Endothelial cell of umbilical vein (primary cell): ENCODE measurements at regions not wholly inside any gene's neighbourhood (a gene's known extent, or its start where the extent isn't known, plus 50 kb on each side); places are given as distances from the start of the nearest gene placed in this dataset.

ENCODE experiments used
- POLR2A ChIP-seq: IDR thresholded peaks from 2 replicates; pipeline ENCODE4 v1.6.1; 2012; ENCODE audit warnings: low read depth, mild to moderate bottlenecking, control low read depth, low read length
- POLR2AphosphoS5 ChIP-seq: IDR thresholded peaks from 2 replicates; pipeline ENCODE4 v1.6.1; 2012; ENCODE audit warnings: low read depth, mild to moderate bottlenecking, control low read depth, low read length, moderate library complexity; ENCODE audit not compliant: insufficient read depth
- TF ChIP-seq, protein P1 (sequence below), 2 donors: IDR thresholded peaks; 1 replicate in 1 of 2; 2 replicates in 1 of 2; pipeline ENCODE4 v1.5.1; 2011; ENCODE audit warnings: low read length in 2 of 2, mild to moderate bottlenecking in 2 of 2, moderate library complexity in 2 of 2, control low read depth in 1 of 2, inconsistent platforms in 1 of 2, low read depth in 1 of 2; ENCODE audit not compliant: insufficient read depth in 1 of 2; ENCODE audit errors: extremely low read depth in 1 of 2

GRCh38 chr3:156768390-156768789 is 57.8 kb upstream of the LEKR1 start:
- TF ChIP-seq POLR2A, result no peak
- no peak for TF ChIP-seq POLR2AphosphoS5
- TF ChIP-seq, protein P1, sequence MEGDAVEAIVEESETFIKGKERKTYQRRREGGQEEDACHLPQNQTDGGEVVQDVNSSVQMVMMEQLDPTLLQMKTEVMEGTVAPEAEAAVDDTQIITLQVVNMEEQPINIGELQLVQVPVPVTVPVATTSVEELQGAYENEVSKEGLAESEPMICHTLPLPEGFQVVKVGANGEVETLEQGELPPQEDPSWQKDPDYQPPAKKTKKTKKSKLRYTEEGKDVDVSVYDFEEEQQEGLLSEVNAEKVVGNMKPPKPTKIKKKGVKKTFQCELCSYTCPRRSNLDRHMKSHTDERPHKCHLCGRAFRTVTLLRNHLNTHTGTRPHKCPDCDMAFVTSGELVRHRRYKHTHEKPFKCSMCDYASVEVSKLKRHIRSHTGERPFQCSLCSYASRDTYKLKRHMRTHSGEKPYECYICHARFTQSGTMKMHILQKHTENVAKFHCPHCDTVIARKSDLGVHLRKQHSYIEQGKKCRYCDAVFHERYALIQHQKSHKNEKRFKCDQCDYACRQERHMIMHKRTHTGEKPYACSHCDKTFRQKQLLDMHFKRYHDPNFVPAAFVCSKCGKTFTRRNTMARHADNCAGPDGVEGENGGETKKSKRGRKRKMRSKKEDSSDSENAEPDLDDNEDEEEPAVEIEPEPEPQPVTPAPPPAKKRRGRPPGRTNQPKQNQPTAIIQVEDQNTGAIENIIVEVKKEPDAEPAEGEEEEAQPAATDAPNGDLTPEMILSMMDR (IDR thresholded peaks at IDR 0.05; ENCODE audit: extremely low read depth in 1 of 2, insufficient read depth in 1 of 2, low read depth in 1 of 2, low read length in 2 of 2), result no peak
